ENCODE measurements at regions not wholly inside any gene's neighbourhood (a gene's known extent, or its start where the extent isn't known, plus 50 kb on each side); places are given as distances from the start of the nearest gene placed in this dataset.
A peak's percentile ranks its signal among the peaks of the same experiment; 100 is the strongest.

GRCh38 chr5:96226941-96227552, 206.0 kb downstream of the PCSK1 start:
- POLR2A ChIA-PET, result interaction anchor here (0.7 to 2.3 kb wide), 11 partner anchors 28 to 580 kb away, joined by 3 to 15 read pairs (median 4); partner anchors contain the start of gene RFESD
- H3K4me3 ChIP-seq (ENCODE audit: low read depth, low read length), result peak overlapping the region; percentile 8; the same call in 1 of the 2 replicates
- no peak for TF ChIP-seq CTCF (IDR thresholded peaks at IDR 0.05; ENCODE audit: low read depth, low read length)
- CTCF ChIA-PET, result interaction anchor here (1.0 kb wide), 1 partner anchor 383 kb away, joined by 3 read pairs; no protein-coding TSS in a partner anchor
- DNase-seq (ENCODE audit: low read depth, low spot score), result peak; percentile 87
- peak overlapping the region; percentile 90 for H3K27ac ChIP-seq (ENCODE audit: low read depth, low read length)
- H3K9me3 ChIP-seq (ENCODE audit: control insufficient read depth, insufficient read depth, low read length), result no peaks in the 10 kb centered on the region
- no peaks in the 10 kb centered on the region for H3K27me3 ChIP-seq (ENCODE audit: control insufficient read depth, insufficient read depth, low read length)

GRCh38 chr5:96222129-96222528, 210.9 kb downstream of the PCSK1 start:
- TF ChIP-seq CTCF (IDR thresholded peaks at IDR 0.05; ENCODE audit: low read depth, low read length), result no peak
- CTCF ChIA-PET, result no interaction called here
- H3K4me3 ChIP-seq (ENCODE audit: low read depth, low read length), result no peak overlapping the region
- H3K27ac ChIP-seq (ENCODE audit: low read depth, low read length), result no peak overlapping the region
- DNase-seq (ENCODE audit: low read depth, low spot score), result no peak
- POLR2A ChIA-PET, result no interaction called here
- H3K27me3 ChIP-seq (ENCODE audit: control insufficient read depth, insufficient read depth, low read length), result no peaks in the 10 kb centered on the region
- H3K9me3 ChIP-seq (ENCODE audit: control insufficient read depth, insufficient read depth, low read length), result no peaks in the 10 kb centered on the region

GRCh38 chr5:96220610-96221390, 212.2 kb downstream of the PCSK1 start:
- no peak overlapping the region for H3K27ac ChIP-seq (ENCODE audit: low read depth, low read length)
- DNase-seq (ENCODE audit: low read depth, low spot score), result no peak
- H3K9me3 ChIP-seq (ENCODE audit: control insufficient read depth, insufficient read depth, low read length), result no peaks in the 10 kb centered on the region
- no peak for TF ChIP-seq CTCF (IDR thresholded peaks at IDR 0.05; ENCODE audit: low read depth, low read length)
- H3K4me3 ChIP-seq (ENCODE audit: low read depth, low read length), result no peak overlapping the region
- ChIA-PET CTCF (no interaction called here), POLR2A (no interaction called here)
- no peaks in the 10 kb centered on the region for H3K27me3 ChIP-seq (ENCODE audit: control insufficient read depth, insufficient read depth, low read length)

- DNase-seq (ENCODE audit: low read depth, low spot score), result no peak
- Histone ChIP-seq H3K9me3 (ENCODE audit: control insufficient read depth, insufficient read depth, low read length) (no peaks in the 10 kb centered on the region), H3K4me3 (ENCODE audit: low read depth, low read length) (no peak overlapping the region), H3K27me3 (ENCODE audit: control insufficient read depth, insufficient read depth, low read length) (no peaks in the 10 kb centered on the region), H3K27ac (ENCODE audit: low read depth, low read length) (peak overlapping the region; percentile 91)
- no peak for TF ChIP-seq CTCF (IDR thresholded peaks at IDR 0.05; ENCODE audit: low read depth, low read length)
- CTCF ChIA-PET, result interaction anchor here (2.2 kb wide), 1 partner anchor 117 kb away, joined by 12 read pairs; no protein-coding TSS in a partner anchor
- POLR2A ChIA-PET, result no interaction called here
Measured at GRCh38 chr5:96219580-96220281, 213.3 kb downstream of the PCSK1 start.
